WTC11 (cell line): ENCODE measurements at regions not wholly inside any gene's neighbourhood (a gene's known extent, or its start where the extent isn't known, plus 50 kb on each side); places are given as distances from the start of the nearest gene placed in this dataset.

ENCODE experiments used
- FOXJ3 ChIP-seq: sonication (generic); formaldehyde crosslinking; IDR thresholded peaks from 2 replicates; pipeline ENCODE4 v1.9.0; 2021; ENCODE audit warnings: missing genetic modification reagents, mild to moderate bottlenecking, borderline replicate concordance
- FOXP1 ChIP-seq: sonication (generic); formaldehyde crosslinking; IDR thresholded peaks from 2 replicates; pipeline ENCODE4 v1.8.0; 2022; ENCODE audit warnings: missing genetic modification reagents, mild to moderate bottlenecking, moderate library complexity, borderline replicate concordance
- JUN ChIP-seq: sonication (generic); formaldehyde crosslinking; IDR thresholded peaks from 2 replicates; pipeline ENCODE4 v1.8.0; 2023; ENCODE audit warnings: mild to moderate bottlenecking, missing genetic modification reagents
- SOX15 ChIP-seq: fragments of 250-450 bp; sonication (Bioruptor Pico); IDR thresholded peaks from 2 replicates; pipeline ENCODE4 v1.9.0; 2021; ENCODE audit warnings: mild to moderate bottlenecking
- ZBTB21 ChIP-seq: sonication (generic); formaldehyde crosslinking; IDR thresholded peaks from 2 replicates; pipeline ENCODE4 v1.8.1; 2023; ENCODE audit warnings: mild to moderate bottlenecking, missing genetic modification reagents, borderline replicate concordance
- TF ChIP-seq, protein P1 (sequence below): fragments of 200-600 bp; IDR thresholded peaks from 2 replicates; pipeline ENCODE4 v1.8.0; 2022; ENCODE audit warnings: antibody characterized with exemption
- TF ChIP-seq, protein P2 (sequence below): sonication (generic); formaldehyde crosslinking; IDR thresholded peaks from 2 replicates; pipeline ENCODE4 v1.8.0; 2023; ENCODE audit warnings: missing genetic modification reagents
- TF ChIP-seq, protein P3 (sequence below): sonication (generic); formaldehyde crosslinking; IDR thresholded peaks from 2 replicates; pipeline ENCODE4 v1.8.1; 2023; ENCODE audit warnings: mild to moderate bottlenecking, missing genetic modification reagents, moderate library complexity

DNA sequence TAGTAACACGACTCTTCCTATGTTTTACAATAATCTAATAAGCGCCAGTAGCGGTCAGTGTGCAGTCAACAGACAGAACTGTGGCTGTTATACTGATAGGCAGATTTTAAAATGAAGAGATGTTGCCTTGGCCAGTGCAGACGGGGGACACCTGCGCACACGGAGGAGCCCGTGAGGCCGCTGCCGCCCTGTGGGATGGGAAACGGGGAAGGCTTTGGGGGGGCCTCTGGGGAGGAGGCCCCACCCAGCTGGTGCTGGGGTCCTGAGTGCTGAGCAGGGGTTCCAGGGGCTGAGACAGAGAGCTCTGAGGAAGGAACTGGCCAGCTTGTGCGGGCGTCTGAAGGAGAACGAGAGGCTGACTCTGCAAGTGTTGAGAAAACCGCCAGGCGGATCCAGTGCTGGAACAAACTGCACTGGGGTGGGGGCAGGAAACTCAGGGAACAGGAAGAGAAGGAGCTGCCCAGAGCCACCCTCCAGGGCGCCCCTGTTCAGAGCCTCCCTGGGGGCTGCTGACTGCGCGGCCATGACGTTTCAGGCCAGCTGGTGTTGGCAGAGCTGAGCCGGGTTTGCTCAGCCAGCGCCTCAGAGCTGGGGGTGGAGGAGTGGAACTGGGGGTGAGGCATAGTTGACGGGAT lies 426.4 kb downstream of the TCERG1L start:
- TF ChIP-seq, protein P1, sequence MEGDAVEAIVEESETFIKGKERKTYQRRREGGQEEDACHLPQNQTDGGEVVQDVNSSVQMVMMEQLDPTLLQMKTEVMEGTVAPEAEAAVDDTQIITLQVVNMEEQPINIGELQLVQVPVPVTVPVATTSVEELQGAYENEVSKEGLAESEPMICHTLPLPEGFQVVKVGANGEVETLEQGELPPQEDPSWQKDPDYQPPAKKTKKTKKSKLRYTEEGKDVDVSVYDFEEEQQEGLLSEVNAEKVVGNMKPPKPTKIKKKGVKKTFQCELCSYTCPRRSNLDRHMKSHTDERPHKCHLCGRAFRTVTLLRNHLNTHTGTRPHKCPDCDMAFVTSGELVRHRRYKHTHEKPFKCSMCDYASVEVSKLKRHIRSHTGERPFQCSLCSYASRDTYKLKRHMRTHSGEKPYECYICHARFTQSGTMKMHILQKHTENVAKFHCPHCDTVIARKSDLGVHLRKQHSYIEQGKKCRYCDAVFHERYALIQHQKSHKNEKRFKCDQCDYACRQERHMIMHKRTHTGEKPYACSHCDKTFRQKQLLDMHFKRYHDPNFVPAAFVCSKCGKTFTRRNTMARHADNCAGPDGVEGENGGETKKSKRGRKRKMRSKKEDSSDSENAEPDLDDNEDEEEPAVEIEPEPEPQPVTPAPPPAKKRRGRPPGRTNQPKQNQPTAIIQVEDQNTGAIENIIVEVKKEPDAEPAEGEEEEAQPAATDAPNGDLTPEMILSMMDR: no peak
- no peak for TF ChIP-seq ZBTB21
- TF ChIP-seq, protein P2, sequence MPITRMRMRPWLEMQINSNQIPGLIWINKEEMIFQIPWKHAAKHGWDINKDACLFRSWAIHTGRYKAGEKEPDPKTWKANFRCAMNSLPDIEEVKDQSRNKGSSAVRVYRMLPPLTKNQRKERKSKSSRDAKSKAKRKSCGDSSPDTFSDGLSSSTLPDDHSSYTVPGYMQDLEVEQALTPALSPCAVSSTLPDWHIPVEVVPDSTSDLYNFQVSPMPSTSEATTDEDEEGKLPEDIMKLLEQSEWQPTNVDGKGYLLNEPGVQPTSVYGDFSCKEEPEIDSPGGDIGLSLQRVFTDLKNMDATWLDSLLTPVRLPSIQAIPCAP (CRISPR knock-in tag): no peak
- TF ChIP-seq, protein P3, sequence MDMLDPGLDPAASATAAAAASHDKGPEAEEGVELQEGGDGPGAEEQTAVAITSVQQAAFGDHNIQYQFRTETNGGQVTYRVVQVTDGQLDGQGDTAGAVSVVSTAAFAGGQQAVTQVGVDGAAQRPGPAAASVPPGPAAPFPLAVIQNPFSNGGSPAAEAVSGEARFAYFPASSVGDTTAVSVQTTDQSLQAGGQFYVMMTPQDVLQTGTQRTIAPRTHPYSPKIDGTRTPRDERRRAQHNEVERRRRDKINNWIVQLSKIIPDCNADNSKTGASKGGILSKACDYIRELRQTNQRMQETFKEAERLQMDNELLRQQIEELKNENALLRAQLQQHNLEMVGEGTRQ (CRISPR knock-in tag): no peak
- TF ChIP-seq JUN (CRISPR knock-in tag): no peak
- TF ChIP-seq FOXJ3 (CRISPR knock-in tag): no peak
- no peak for TF ChIP-seq FOXP1 (CRISPR knock-in tag)
- TF ChIP-seq SOX15 (CRISPR knock-in tag): no peak
